Pancreas (tissue), 10 donors: ENCODE measurements at regions not wholly inside any gene's neighbourhood (a gene's known extent, or its start where the extent isn't known, plus 50 kb on each side); places are given as distances from the start of the nearest gene placed in this dataset.

Experiments
- ATAC-seq, 4 donors: fragments of 200-7000 bp; cut with Tn5 transposase; one replicate each; pipeline versions ENCODE4 v1.8.0 to v1.9.1; 2020; ENCODE audit warnings: mild to moderate bottlenecking in 4 of 4, moderate library complexity in 4 of 4
- DNase-seq, 6 donors: peaks; one replicate each; pipeline ENCODE4 v3.0.0-alpha.2; 2020
- FAIRE-seq: peaks from 2 replicates; lab custom pipeline; 2012; peaks lifted over from hg19 to GRCh38; lab: Jason Lieb, UNC
- H3K27ac ChIP-seq, 4 donors: fragments of 200-600 bp; sonication (generic); 1 replicate in 3 of 4; 2 replicates in 1 of 4; pipeline versions ENCODE4 v1.5.0 to v1.8.0; 2020
- H3K27me3 ChIP-seq, 4 donors: fragments of 200-600 bp; one replicate each; pipeline ENCODE4 v1.8.0; 2021
- H3K36me3 ChIP-seq, 3 donors: fragments of 200-600 bp; sonication (generic) in 1 of 3; one replicate each; pipeline versions ENCODE4 v1.5.0 to v1.8.0; 2020 to 2021
- H3K4me1 ChIP-seq, 3 donors: fragments of 200-600 bp; one replicate each; pipeline ENCODE4 v1.8.0; 2021
- H3K4me3 ChIP-seq, 4 donors: fragments of 200-600 bp; sonication (generic) in 2 of 4; one replicate each; pipeline versions ENCODE4 v1.5.0 to v1.8.0; 2020 to 2021
- H3K9me3 ChIP-seq, 4 donors: fragments of 200-600 bp; one replicate each; pipeline ENCODE4 v1.8.0; 2021
- CTCF ChIP-seq, 4 donors: fragments of 200-600 bp; sonication (generic) in 3 of 4; IDR thresholded peaks; one replicate each; pipeline versions ENCODE4 v1.5.0 to v1.8.0; 2021; ENCODE audit warnings: antibody characterized with exemption in 4 of 4
- WGBS, 2 donors: extraction: QIAGEN DNeasy Blood & Tissue Kit; methylation state at CpG; one replicate each; pipeline ENCODE4 v1.1.7; 2013; 5-methylcytosine and 5-hydroxymethylcytosine counted together
- intact Hi-C, 3 donors: fragments of 100-400 bp; cut with DNase I; formaldehyde crosslinking; loops; one replicate each; pipeline versions ENCODE4 v1.11.1 to v1.14.2; 2022
- donor health status: healthy with polysubstance abuse.
- donor health status: DM: no; HTN: no; CAD: no; lungs with moderate emphysema.
- donor health status: DM: no; HTN: no; CAD: no.
- donor health status: control.
- donor health status: control.
- donor health status: Bipolar disorder and iron deficiency.
- donor health status: DM: yes; HTN: yes; CAD: no.
- donor health status: DM: no; HTN: no; CAD: no.
- donor health status: DM: no; HTN: no; CAD: no.
- donor health status: DM: yes; HTN: yes; CAD: no.

- Histone ChIP-seq H3K9me3 (no peaks in the 10 kb centered on the region), H3K27ac (peak overlapping the region; percentile 72 to 92 (median 79)), H3K27me3 (no peaks in the 10 kb centered on the region), H3K4me3 (no peak overlapping the region), H3K36me3 (no peaks in the 10 kb centered on the region), H3K4me1 (peaks cover 0 to 25% (median 23%) of the 10 kb centered on the region in 3 donors)
- intact Hi-C loops, result no loop called here
- ATAC-seq (peak; percentile 85 to 97 (median 94)), DNase-seq (peak; percentile 80 to 94 (median 90)), FAIRE-seq (peak; percentile 93)
- 34 to 46% methylated on average over 12 of the region's 12 CpGs for WGBS, 2 donors
- TF ChIP-seq CTCF (IDR thresholded peaks at IDR 0.05), result no peak
Observed at GRCh38 chr15:39472621-39473297, 108.1 kb upstream of the THBS1 start.

- ATAC-seq, result peak; percentile 32 to 49 (median 40)
- peak overlapping the region; percentile 72 to 92 (median 79) for H3K27ac ChIP-seq
- no peak for TF ChIP-seq CTCF (IDR thresholded peaks at IDR 0.05)
- H3K36me3 ChIP-seq, result no peaks in the 10 kb centered on the region
- no peaks in the 10 kb centered on the region for H3K27me3 ChIP-seq
- peaks cover 0 to 25% (median 23%) of the 10 kb centered on the region in 3 donors for H3K4me1 ChIP-seq
- H3K9me3 ChIP-seq, result no peaks in the 10 kb centered on the region
- no peak overlapping the region for H3K4me3 ChIP-seq
- intact Hi-C loops, result no loop called here
- FAIRE-seq, result no peak
- 30 to 38% methylated on average over 5 of the region's 5 CpGs for WGBS, 2 donors
- DNase-seq, result peak in 1 of 6 donors; percentile 42
Observed at GRCh38 chr15:39473298-39473947, 107.5 kb upstream of the THBS1 start.

GRCh38 chr15:39474657-39475056, 106.2 kb upstream of the THBS1 start:
- no peak for TF ChIP-seq CTCF (IDR thresholded peaks at IDR 0.05)
- peaks cover 0 to 25% (median 23%) of the 10 kb centered on the region in 3 donors for H3K4me1 ChIP-seq
- WGBS, 2 donors, result 93 to 95% methylated on average over 3 of the region's 3 CpGs
- FAIRE-seq (no peak), ATAC-seq (no peak), DNase-seq (no peak)
- intact Hi-C loops, result no loop called here
- no peak overlapping the region for H3K4me3 ChIP-seq
- H3K9me3 ChIP-seq, result no peaks in the 10 kb centered on the region
- peak overlapping the region in 2 of 4 donors; percentile 76 to 92 for H3K27ac ChIP-seq
- H3K36me3 ChIP-seq, result no peaks in the 10 kb centered on the region
- no peaks in the 10 kb centered on the region for H3K27me3 ChIP-seq

GRCh38 chr15:39478996-39479395, 101.9 kb upstream of the THBS1 start:
- 36 to 45% methylated on average over 3 of the region's 3 CpGs for WGBS, 2 donors
- Histone ChIP-seq H3K4me1 (peaks cover 0 to 6% (median 3%) of the 10 kb centered on the region in 3 donors), H3K27me3 (no peaks in the 10 kb centered on the region), H3K4me3 (no peak overlapping the region), H3K36me3 (no peaks in the 10 kb centered on the region), H3K9me3 (no peaks in the 10 kb centered on the region), H3K27ac (no peak overlapping the region)
- no peak for TF ChIP-seq CTCF (IDR thresholded peaks at IDR 0.05)
- intact Hi-C loops, result no loop called here
- peak in 2 of 4 donors; percentile 56 to 77 for ATAC-seq
- FAIRE-seq, result no peak
- no peak for DNase-seq

- no peak overlapping the region for H3K27ac ChIP-seq
- intact Hi-C loops, result no loop called here
- WGBS, 2 donors, result 96 to 100% methylated on average over 2 of the region's 2 CpGs
- H3K4me3 ChIP-seq, result no peak overlapping the region
- no peaks in the 10 kb centered on the region for H3K27me3 ChIP-seq
- FAIRE-seq (no peak), ATAC-seq (no peak), DNase-seq (no peak)
- no peaks in the 10 kb centered on the region for H3K4me1 ChIP-seq
- H3K36me3 ChIP-seq, result no peaks in the 10 kb centered on the region
- no peak for TF ChIP-seq CTCF (IDR thresholded peaks at IDR 0.05)
- H3K9me3 ChIP-seq, result no peaks in the 10 kb centered on the region
Observed at GRCh38 chr15:39479911-39480310, 101.0 kb upstream of the THBS1 start.
